Nephron (organoid): ENCODE measurements at regions not wholly inside any gene's neighbourhood (a gene's known extent, or its start where the extent isn't known, plus 50 kb on each side); places are given as distances from the start of the nearest gene placed in this dataset.

ENCODE experiments used
- H3K27ac Mint-ChIP-seq, 3 experiments: 2 replicates each; pipeline ENCODE4 v1.8.0; 2020; ENCODE audit warnings: mixed read lengths in 3 of 3, mild to moderate bottlenecking in 2 of 3, moderate library complexity in 1 of 3
- H3K27me3 Mint-ChIP-seq: 2 replicates; pipeline ENCODE4 v1.8.0; 2021; ENCODE audit warnings: low read depth, mild to moderate bottlenecking, moderate library complexity, mixed read lengths
- H3K36me3 Mint-ChIP-seq: 2 replicates; pipeline ENCODE4 v1.8.0; 2020; ENCODE audit warnings: low read depth, mixed read lengths
- H3K4me1 Mint-ChIP-seq: 2 replicates; pipeline ENCODE4 v1.8.0; 2020; ENCODE audit warnings: mixed read lengths
- H3K4me3 Mint-ChIP-seq, 3 experiments: 2 replicates each; pipeline ENCODE4 v1.8.0; 2020; ENCODE audit warnings: mild to moderate bottlenecking in 3 of 3, mixed read lengths in 3 of 3, moderate library complexity in 2 of 3
- H3K9me3 Mint-ChIP-seq: 2 replicates; pipeline ENCODE4 v1.8.0; 2020; ENCODE audit warnings: mixed read lengths
- TF ChIP-seq, protein P1 (sequence below), 3 experiments: fragments of 200-600 bp; sonication (generic); IDR thresholded peaks; one replicate each; pipeline ENCODE4 v1.5.0; 2021; ENCODE audit warnings: antibody characterized with exemption in 3 of 3; ENCODE audit not compliant: unreplicated experiment in 3 of 3

GRCh38 chr10:20970708-20971107, 73.6 kb upstream of the NEBL start:
- H3K4me1 Mint-ChIP-seq = no peaks in the 10 kb centered on the region
- no peaks in the 10 kb centered on the region for H3K27me3 Mint-ChIP-seq
- TF ChIP-seq, protein P1, sequence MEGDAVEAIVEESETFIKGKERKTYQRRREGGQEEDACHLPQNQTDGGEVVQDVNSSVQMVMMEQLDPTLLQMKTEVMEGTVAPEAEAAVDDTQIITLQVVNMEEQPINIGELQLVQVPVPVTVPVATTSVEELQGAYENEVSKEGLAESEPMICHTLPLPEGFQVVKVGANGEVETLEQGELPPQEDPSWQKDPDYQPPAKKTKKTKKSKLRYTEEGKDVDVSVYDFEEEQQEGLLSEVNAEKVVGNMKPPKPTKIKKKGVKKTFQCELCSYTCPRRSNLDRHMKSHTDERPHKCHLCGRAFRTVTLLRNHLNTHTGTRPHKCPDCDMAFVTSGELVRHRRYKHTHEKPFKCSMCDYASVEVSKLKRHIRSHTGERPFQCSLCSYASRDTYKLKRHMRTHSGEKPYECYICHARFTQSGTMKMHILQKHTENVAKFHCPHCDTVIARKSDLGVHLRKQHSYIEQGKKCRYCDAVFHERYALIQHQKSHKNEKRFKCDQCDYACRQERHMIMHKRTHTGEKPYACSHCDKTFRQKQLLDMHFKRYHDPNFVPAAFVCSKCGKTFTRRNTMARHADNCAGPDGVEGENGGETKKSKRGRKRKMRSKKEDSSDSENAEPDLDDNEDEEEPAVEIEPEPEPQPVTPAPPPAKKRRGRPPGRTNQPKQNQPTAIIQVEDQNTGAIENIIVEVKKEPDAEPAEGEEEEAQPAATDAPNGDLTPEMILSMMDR (IDR thresholded peaks at IDR 0.05; ENCODE audit: unreplicated experiment in 3 of 3) = no peak
- no peak overlapping the region for H3K4me3 Mint-ChIP-seq
- H3K36me3 Mint-ChIP-seq = no peaks in the 10 kb centered on the region
- no peaks in the 10 kb centered on the region for H3K9me3 Mint-ChIP-seq
- no peak overlapping the region for H3K27ac Mint-ChIP-seq

DNA sequence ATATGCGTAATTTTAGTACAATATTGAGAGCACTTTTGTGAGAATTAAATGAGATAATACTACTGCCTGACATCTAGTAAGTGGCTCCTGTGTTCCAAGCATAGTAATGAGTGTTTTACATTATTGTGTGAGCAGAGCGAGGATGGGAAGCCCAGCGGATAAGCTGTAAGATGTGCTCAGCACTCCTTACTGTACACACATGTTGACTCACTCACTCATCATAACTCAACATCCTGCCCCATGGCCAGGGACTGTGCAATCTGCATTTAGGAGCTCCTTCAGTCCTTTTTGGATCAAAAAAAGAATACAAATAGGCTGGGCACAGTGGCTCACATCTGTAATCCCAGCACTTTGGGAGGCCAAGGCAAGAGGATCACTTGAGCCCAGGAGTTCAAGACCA, 72.9 kb upstream of the NEBL start:
- Mint-ChIP-seq H3K27ac (no peak overlapping the region), H3K4me3 (no peak overlapping the region), H3K36me3 (peaks cover 2% of the 10 kb centered on the region), H3K27me3 (no peaks in the 10 kb centered on the region), H3K4me1 (no peaks in the 10 kb centered on the region), H3K9me3 (no peaks in the 10 kb centered on the region)
- TF ChIP-seq, protein P1 (IDR thresholded peaks at IDR 0.05; ENCODE audit: unreplicated experiment in 3 of 3) = no peak

DNA sequence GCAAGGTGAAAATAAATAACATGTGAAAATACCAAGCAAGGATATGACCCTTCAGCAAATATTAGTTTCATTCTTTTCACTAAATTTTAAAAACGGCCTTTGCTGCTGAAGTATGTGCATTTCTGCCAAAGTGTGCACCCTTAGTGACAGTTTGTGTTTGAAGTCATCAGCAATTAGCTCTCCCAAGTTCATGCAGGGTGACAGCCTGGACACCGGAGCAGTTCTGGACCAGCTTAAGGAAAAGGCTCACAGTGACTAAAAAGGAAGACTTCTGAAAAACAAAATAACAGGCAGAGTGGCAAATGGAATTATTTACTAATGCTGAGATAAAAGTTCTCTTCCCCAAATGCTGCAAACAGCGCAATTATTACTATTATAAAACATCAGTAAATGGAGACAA, 69.3 kb upstream of the NEBL start:
- Mint-ChIP-seq H3K27me3 (no peaks in the 10 kb centered on the region), H3K4me1 (peaks cover 12% of the 10 kb centered on the region), H3K9me3 (no peaks in the 10 kb centered on the region), H3K4me3 (no peak overlapping the region), H3K36me3 (peaks cover 8% of the 10 kb centered on the region), H3K27ac (no peak overlapping the region)
- TF ChIP-seq, protein P1 (IDR thresholded peaks at IDR 0.05; ENCODE audit: unreplicated experiment in 3 of 3) = no peak

GRCh38 chr10:20963721-20964595, 66.8 kb upstream of the NEBL start:
- no peaks in the 10 kb centered on the region for H3K27me3 Mint-ChIP-seq
- TF ChIP-seq, protein P1 (IDR thresholded peaks at IDR 0.05; ENCODE audit: unreplicated experiment in 3 of 3) = no peak
- peak overlapping the region; percentile 84 to 93 (median 87) for H3K27ac Mint-ChIP-seq
- H3K36me3 Mint-ChIP-seq = peaks cover 8% of the 10 kb centered on the region
- H3K4me3 Mint-ChIP-seq = no peak overlapping the region
- peaks cover 12% of the 10 kb centered on the region for H3K4me1 Mint-ChIP-seq
- H3K9me3 Mint-ChIP-seq = no peaks in the 10 kb centered on the region

GRCh38 chr10:20963056-20963455, 65.9 kb upstream of the NEBL start:
- H3K27me3 Mint-ChIP-seq = no peaks in the 10 kb centered on the region
- H3K27ac Mint-ChIP-seq = peak overlapping the region; percentile 84 to 93 (median 87)
- H3K4me3 Mint-ChIP-seq = peak overlapping the region in 2 of 3 experiments; percentile 10 to 32
- H3K36me3 Mint-ChIP-seq = peaks cover 8% of the 10 kb centered on the region
- TF ChIP-seq, protein P1 (IDR thresholded peaks at IDR 0.05; ENCODE audit: unreplicated experiment in 3 of 3) = no peak
- H3K4me1 Mint-ChIP-seq = peaks cover 12% of the 10 kb centered on the region
- H3K9me3 Mint-ChIP-seq = no peaks in the 10 kb centered on the region

GRCh38 chr10:20962165-20962564, 65.1 kb upstream of the NEBL start:
- Mint-ChIP-seq H3K4me1 (peaks cover 13% of the 10 kb centered on the region), H3K27me3 (no peaks in the 10 kb centered on the region)

More at GRCh38 chr10:20962165-20962564, 65.1 kb upstream of the NEBL start:
- peaks cover 8% of the 10 kb centered on the region for H3K36me3 Mint-ChIP-seq
- H3K4me3 Mint-ChIP-seq = no peak overlapping the region
- TF ChIP-seq, protein P1 (IDR thresholded peaks at IDR 0.05; ENCODE audit: unreplicated experiment in 3 of 3) = no peak
- no peaks in the 10 kb centered on the region for H3K9me3 Mint-ChIP-seq
- peak overlapping the region in 2 of 3 experiments; percentile 3 to 44 for H3K27ac Mint-ChIP-seq
